ENCODE measurements at regions not wholly inside any gene's neighbourhood (a gene's known extent, or its start where the extent isn't known, plus 50 kb on each side); places are given as distances from the start of the nearest gene placed in this dataset.
"Not testable (repeated sequence)": the region's sequence is repeated elsewhere in the genome, so short reads cannot be mapped to it uniquely, and the experiment has no call there.

- Histone ChIP-seq H3K4me1 (ENCODE audit: insufficient read depth, low read length) (no peaks in the 10 kb centered on the region), H2AFZ (ENCODE audit: low read length) (no peak overlapping the region), H3K4me3 (ENCODE audit: low read length) (no peak overlapping the region), H4K20me1 (ENCODE audit: low read length) (no peaks in the 10 kb centered on the region), H3K9ac (ENCODE audit: low read length) (no peak overlapping the region), H3K9me3 (ENCODE audit: low read length) (no peaks in the 10 kb centered on the region), H3F3A (ENCODE audit: low read length, unreplicated experiment) (no peaks in the 10 kb centered on the region), H3K79me2 (ENCODE audit: low read length) (no peaks in the 10 kb centered on the region), H3K27me3 (ENCODE audit: low read length) (peaks cover 37% of the 10 kb centered on the region), H3K27ac (ENCODE audit: low read length) (no peak overlapping the region), H3K4me2 (ENCODE audit: low read length) (no peak overlapping the region), H3K36me3 (ENCODE audit: low read depth, low read length) (no peaks in the 10 kb centered on the region), H3K9me2 (replicated peaks; ENCODE audit: low read length) (no peaks in the 10 kb centered on the region)
- TF ChIP-seq CTCF (conservative IDR thresholded peaks at IDR 0.05; ENCODE audit: low read depth, low read length), result no peak
- no peak for TF ChIP-seq EZH2 (IDR thresholded peaks at IDR 0.05; ENCODE audit: low read length, unreplicated experiment)
- no peak for TF ChIP-seq EZH2phosphoT487 (IDR thresholded peaks at IDR 0.05; ENCODE audit: borderline replicate concordance, low read length)
- ChIA-PET POLR2A (ENCODE audit: unreplicated experiment) (no interaction called here), CTCF (no interaction called here)
- ATAC-seq (no peak), DNase-seq (no peak)
- BruUV-seq (replicated peaks), result no TSS peak
- intact Hi-C loops (cut with micrococcal nuclease), result no loop called here
These were observed 185.8 kb upstream of the IRX4 start for GRCh38 chr5:2068531-2068930.

GRCh38 chr5:2066373-2066772 is 183.6 kb upstream of the IRX4 start:
- no peak overlapping the region for H3K4me2 ChIP-seq (ENCODE audit: low read length)
- CTCF ChIA-PET, result no interaction called here
- no peak overlapping the region for H2AFZ ChIP-seq (ENCODE audit: low read length)
- H4K20me1 ChIP-seq (ENCODE audit: low read length), result no peaks in the 10 kb centered on the region
- no peaks in the 10 kb centered on the region for H3F3A ChIP-seq (ENCODE audit: low read length, unreplicated experiment)
- no peaks in the 10 kb centered on the region for H3K9me3 ChIP-seq (ENCODE audit: low read length)
- ATAC-seq (no peak), DNase-seq (no peak)
- H3K9ac ChIP-seq (ENCODE audit: low read length), result no peak overlapping the region
- no peak overlapping the region for H3K4me3 ChIP-seq (ENCODE audit: low read length)
- POLR2A ChIA-PET (ENCODE audit: unreplicated experiment), result no interaction called here
- no peak overlapping the region for H3K27ac ChIP-seq (ENCODE audit: low read length)
- no TSS peak for BruUV-seq (replicated peaks)
- H3K36me3 ChIP-seq (ENCODE audit: low read depth, low read length), result no peaks in the 10 kb centered on the region
- TF ChIP-seq CTCF (conservative IDR thresholded peaks at IDR 0.05; ENCODE audit: low read depth, low read length) (no peak), EZH2phosphoT487 (IDR thresholded peaks at IDR 0.05; ENCODE audit: borderline replicate concordance, low read length) (no peak), EZH2 (IDR thresholded peaks at IDR 0.05; ENCODE audit: low read length, unreplicated experiment) (no peak)
- intact Hi-C loops (cut with micrococcal nuclease), result no loop called here
- H3K27me3 ChIP-seq (ENCODE audit: low read length), result peaks cover 37% of the 10 kb centered on the region
- no peaks in the 10 kb centered on the region for H3K9me2 ChIP-seq (replicated peaks; ENCODE audit: low read length)
- H3K4me1 ChIP-seq (ENCODE audit: insufficient read depth, low read length), result no peaks in the 10 kb centered on the region
- H3K79me2 ChIP-seq (ENCODE audit: low read length), result no peaks in the 10 kb centered on the region

- H3K4me1 ChIP-seq (ENCODE audit: insufficient read depth, low read length); ATAC-seq; intact Hi-C loops (cut with micrococcal nuclease); BruUV-seq (replicated peaks); H3K4me3 ChIP-seq (ENCODE audit: low read length); CTCF ChIA-PET; H3K9me3 ChIP-seq (ENCODE audit: low read length); POLR2A ChIA-PET (ENCODE audit: unreplicated experiment); H3K4me2 ChIP-seq (ENCODE audit: low read length); H3F3A ChIP-seq (ENCODE audit: low read length, unreplicated experiment); H3K79me2 ChIP-seq (ENCODE audit: low read length); H3K9me2 ChIP-seq (replicated peaks; ENCODE audit: low read length); H4K20me1 ChIP-seq (ENCODE audit: low read length); H3K36me3 ChIP-seq (ENCODE audit: low read depth, low read length); H3K27ac ChIP-seq (ENCODE audit: low read length); DNase-seq; H2AFZ ChIP-seq (ENCODE audit: low read length); H3K9ac ChIP-seq (ENCODE audit: low read length): not testable (repeated sequence)
- peaks cover 31% of the 10 kb centered on the region for H3K27me3 ChIP-seq (ENCODE audit: low read length)
These were observed 180.7 kb upstream of the IRX4 start for GRCh38 chr5:2063380-2063779.
